MM.1S (cell line): ENCODE measurements at regions not wholly inside any gene's neighbourhood (a gene's known extent, or its start where the extent isn't known, plus 50 kb on each side); places are given as distances from the start of the nearest gene placed in this dataset.

Source experiments
- DNase-seq: peaks from one replicate; pipeline ENCODE4 v3.0.0-alpha.2; 2015
- H2AFZ ChIP-seq: fragments of 300-600 bp; sonication (generic); 2 replicates; pipeline ENCODE4 v1.6.0; 2016; ENCODE audit warnings: antibody characterized with exemption, low read length
- H3F3A ChIP-seq: fragments of 300-600 bp; sonication (generic); 2 replicates; pipeline ENCODE4 v1.6.1; 2016; ENCODE audit warnings: mild to moderate bottlenecking, antibody characterized with exemption, low read length, moderate library complexity, mixed read lengths; ENCODE audit not compliant: insufficient read depth
- H3K27ac ChIP-seq: fragments of 300-600 bp; sonication (generic); 2 replicates; pipeline ENCODE4 v1.5.1; 2016; ENCODE audit warnings: mild to moderate bottlenecking, low read length
- H3K27me3 ChIP-seq: fragments of 300-600 bp; sonication (generic); replicated peaks from 2 replicates; pipeline ENCODE4 v1.6.0; 2016; ENCODE audit warnings: low read length; ENCODE audit not compliant: insufficient read depth
- H3K36me3 ChIP-seq: fragments of 300-600 bp; sonication (generic); replicated peaks from 2 replicates; pipeline ENCODE4 v1.6.1; 2016; ENCODE audit warnings: mild to moderate bottlenecking, low read length, mixed read lengths; ENCODE audit not compliant: insufficient read depth
- H3K4me1 ChIP-seq: fragments of 300-600 bp; sonication (generic); 2 replicates; pipeline ENCODE4 v1.6.1; 2016; ENCODE audit warnings: low read length, mixed read lengths
- H3K4me2 ChIP-seq: fragments of 300-600 bp; sonication (generic); 2 replicates; pipeline ENCODE4 v1.6.0; 2016; ENCODE audit warnings: low read depth, low read length
- H3K4me3 ChIP-seq: fragments of 300-600 bp; sonication (generic); 2 replicates; pipeline ENCODE4 v1.5.1; 2016; ENCODE audit warnings: low read length, mixed read lengths
- H3K79me2 ChIP-seq: fragments of 300-600 bp; sonication (generic); 2 replicates; pipeline ENCODE4 v1.6.1; 2016; ENCODE audit warnings: mixed run types, low read length, mixed read lengths
- H3K9ac ChIP-seq: fragments of 300-600 bp; sonication (generic); 2 replicates; pipeline ENCODE4 v1.6.1; 2016; ENCODE audit warnings: low read length, mixed read lengths
- H3K9me2 ChIP-seq: fragments of 300-600 bp; sonication (generic); replicated peaks from 2 replicates; pipeline ENCODE4 v1.6.1; 2016; ENCODE audit warnings: mild to moderate bottlenecking, low read length, mixed read lengths; ENCODE audit not compliant: insufficient read depth
- H3K9me3 ChIP-seq: fragments of 300-600 bp; sonication (generic); replicated peaks from 2 replicates; pipeline ENCODE4 v1.6.1; 2016; ENCODE audit warnings: mild to moderate bottlenecking, low read length, mixed read lengths; ENCODE audit not compliant: insufficient read depth
- H4K20me1 ChIP-seq: fragments of 300-600 bp; sonication (generic); 2 replicates; pipeline ENCODE4 v1.6.1; 2016; ENCODE audit warnings: mild to moderate bottlenecking, low read length, moderate library complexity, mixed read lengths; ENCODE audit not compliant: insufficient read depth
- CTCF ChIP-seq: fragments of 300-600 bp; sonication (generic); IDR thresholded peaks from 2 replicates; pipeline ENCODE4 v1.5.1; 2016; ENCODE audit warnings: antibody characterized with exemption, low read length, mixed read lengths
- EZH2 ChIP-seq: fragments of 300-600 bp; sonication (generic); optimal IDR thresholded peaks from 2 replicates; pipeline ENCODE3; 2017; ENCODE audit warnings: low read depth, mild to moderate bottlenecking, antibody characterized with exemption, low read length, mixed read lengths
- EZH2phosphoT487 ChIP-seq: fragments of 300-600 bp; sonication (generic); IDR thresholded peaks from 2 replicates; pipeline ENCODE4 v1.6.1; 2018; ENCODE audit warnings: antibody characterized with exemption, low read length

- H3K79me2 ChIP-seq, result no peaks in the 10 kb centered on the region
- no peaks in the 10 kb centered on the region for H4K20me1 ChIP-seq
- no peak overlapping the region for H2AFZ ChIP-seq
- no peaks in the 10 kb centered on the region for H3K9me2 ChIP-seq
- TF ChIP-seq CTCF (peak; percentile 29), EZH2phosphoT487 (no peak)
- H3K27me3 ChIP-seq, result peaks cover 33% of the 10 kb centered on the region
- H3K4me2 ChIP-seq, result no peak overlapping the region
- H3K4me1 ChIP-seq, result no peaks in the 10 kb centered on the region
- DNase-seq, result no peak
- no peak overlapping the region for H3K9ac ChIP-seq
- no peaks in the 10 kb centered on the region for H3K36me3 ChIP-seq
- H3F3A ChIP-seq, result no peaks in the 10 kb centered on the region
- no peak overlapping the region for H3K4me3 ChIP-seq
- H3K27ac ChIP-seq, result no peak overlapping the region
- no peaks in the 10 kb centered on the region for H3K9me3 ChIP-seq
Measured at GRCh38 chr11:70944636-70945035, 307.7 kb downstream of the SHANK2 start.

- H3K9me2 ChIP-seq, result no peaks in the 10 kb centered on the region
- H3K27ac ChIP-seq, result no peak overlapping the region
- no peaks in the 10 kb centered on the region for H3K79me2 ChIP-seq
- no peak overlapping the region for H3K9ac ChIP-seq
- no peaks in the 10 kb centered on the region for H3K4me1 ChIP-seq
- H3K4me3 ChIP-seq, result no peak overlapping the region
- peaks cover 43% of the 10 kb centered on the region for H3K27me3 ChIP-seq
- H3K4me2 ChIP-seq, result no peak overlapping the region
- DNase-seq, result no peak
- no peaks in the 10 kb centered on the region for H3K9me3 ChIP-seq
- no peak overlapping the region for H2AFZ ChIP-seq
- H4K20me1 ChIP-seq, result no peaks in the 10 kb centered on the region
- no peaks in the 10 kb centered on the region for H3F3A ChIP-seq
- H3K36me3 ChIP-seq, result no peaks in the 10 kb centered on the region
- no peak for TF ChIP-seq EZH2phosphoT487
Measured at GRCh38 chr11:70948398-70948797, 304.0 kb downstream of the SHANK2 start.

GRCh38 chr11:70948855-70949531 lies 303.4 kb downstream of the SHANK2 start:
- Histone ChIP-seq H3K9me3 (no peaks in the 10 kb centered on the region), H3F3A (no peaks in the 10 kb centered on the region), H3K79me2 (no peaks in the 10 kb centered on the region), H3K4me3 (no peak overlapping the region), H3K4me1 (no peaks in the 10 kb centered on the region), H4K20me1 (no peaks in the 10 kb centered on the region), H3K9me2 (no peaks in the 10 kb centered on the region), H3K36me3 (no peaks in the 10 kb centered on the region), H3K27ac (no peak overlapping the region), H3K4me2 (no peak overlapping the region), H3K27me3 (peaks cover 48% of the 10 kb centered on the region), H2AFZ (no peak overlapping the region), H3K9ac (no peak overlapping the region)
- no peak for DNase-seq
- TF ChIP-seq EZH2, result no peak
- no peak for TF ChIP-seq EZH2phosphoT487
- no peak for TF ChIP-seq CTCF

- no peak overlapping the region for H3K27ac ChIP-seq
- H3K36me3 ChIP-seq, result no peaks in the 10 kb centered on the region
- no peak overlapping the region for H3K9ac ChIP-seq
- H2AFZ ChIP-seq, result no peak overlapping the region
- TF ChIP-seq CTCF (no peak), EZH2 (no peak), EZH2phosphoT487 (no peak)
- peaks cover 51% of the 10 kb centered on the region for H3K27me3 ChIP-seq
- H3K9me2 ChIP-seq, result no peaks in the 10 kb centered on the region
- DNase-seq, result no peak
- H3K4me2 ChIP-seq, result no peak overlapping the region
- H3F3A ChIP-seq, result no peaks in the 10 kb centered on the region
- no peaks in the 10 kb centered on the region for H3K9me3 ChIP-seq
- H3K4me1 ChIP-seq, result no peaks in the 10 kb centered on the region
- H3K4me3 ChIP-seq, result no peak overlapping the region
- H3K79me2 ChIP-seq, result no peaks in the 10 kb centered on the region
- no peaks in the 10 kb centered on the region for H4K20me1 ChIP-seq
Measured at GRCh38 chr11:70951139-70951804, 301.1 kb downstream of the SHANK2 start.
